C4-2B (cell line): ENCODE measurements at regions not wholly inside any gene's neighbourhood (a gene's known extent, or its start where the extent isn't known, plus 50 kb on each side); places are given as distances from the start of the nearest gene placed in this dataset.

Source experiments
- CTCF ChIP-seq: fragments of 450-650 bp; conservative IDR thresholded peaks from 2 replicates; pipeline ENCODE4 v1.5.1; 2017; ENCODE audit warnings: mild to moderate bottlenecking
- ZFX ChIP-seq: fragments of 450-650 bp; IDR thresholded peaks from 2 replicates; pipeline ENCODE4 v1.6.1; 2017

GRCh38 chr7:21059069-21059468, 272.4 kb upstream of the SP8 start:
- TF ChIP-seq CTCF (no peak), ZFX (no peak)
